ENCODE measurements at regions not wholly inside any gene's neighbourhood (a gene's known extent, or its start where the extent isn't known, plus 50 kb on each side); places are given as distances from the start of the nearest gene placed in this dataset.

GRCh38 chr14:51333901-51334521 lies 94.0 kb downstream of the TMX1 start:
- TF ChIP-seq SPI1 (IDR thresholded peaks at IDR 0.05; ENCODE audit: borderline replicate concordance, low read depth) = no peak
- no peak for TF ChIP-seq POLR2AphosphoS5 (IDR thresholded peaks at IDR 0.05; ENCODE audit: low read depth)
- TF ChIP-seq CTCF (IDR thresholded peaks at IDR 0.05; ENCODE audit: insufficient read depth, low read length) = no peak
- no peak for TF ChIP-seq GABPA (IDR thresholded peaks at IDR 0.05; ENCODE audit: low read depth)
- TF ChIP-seq, protein P1, sequence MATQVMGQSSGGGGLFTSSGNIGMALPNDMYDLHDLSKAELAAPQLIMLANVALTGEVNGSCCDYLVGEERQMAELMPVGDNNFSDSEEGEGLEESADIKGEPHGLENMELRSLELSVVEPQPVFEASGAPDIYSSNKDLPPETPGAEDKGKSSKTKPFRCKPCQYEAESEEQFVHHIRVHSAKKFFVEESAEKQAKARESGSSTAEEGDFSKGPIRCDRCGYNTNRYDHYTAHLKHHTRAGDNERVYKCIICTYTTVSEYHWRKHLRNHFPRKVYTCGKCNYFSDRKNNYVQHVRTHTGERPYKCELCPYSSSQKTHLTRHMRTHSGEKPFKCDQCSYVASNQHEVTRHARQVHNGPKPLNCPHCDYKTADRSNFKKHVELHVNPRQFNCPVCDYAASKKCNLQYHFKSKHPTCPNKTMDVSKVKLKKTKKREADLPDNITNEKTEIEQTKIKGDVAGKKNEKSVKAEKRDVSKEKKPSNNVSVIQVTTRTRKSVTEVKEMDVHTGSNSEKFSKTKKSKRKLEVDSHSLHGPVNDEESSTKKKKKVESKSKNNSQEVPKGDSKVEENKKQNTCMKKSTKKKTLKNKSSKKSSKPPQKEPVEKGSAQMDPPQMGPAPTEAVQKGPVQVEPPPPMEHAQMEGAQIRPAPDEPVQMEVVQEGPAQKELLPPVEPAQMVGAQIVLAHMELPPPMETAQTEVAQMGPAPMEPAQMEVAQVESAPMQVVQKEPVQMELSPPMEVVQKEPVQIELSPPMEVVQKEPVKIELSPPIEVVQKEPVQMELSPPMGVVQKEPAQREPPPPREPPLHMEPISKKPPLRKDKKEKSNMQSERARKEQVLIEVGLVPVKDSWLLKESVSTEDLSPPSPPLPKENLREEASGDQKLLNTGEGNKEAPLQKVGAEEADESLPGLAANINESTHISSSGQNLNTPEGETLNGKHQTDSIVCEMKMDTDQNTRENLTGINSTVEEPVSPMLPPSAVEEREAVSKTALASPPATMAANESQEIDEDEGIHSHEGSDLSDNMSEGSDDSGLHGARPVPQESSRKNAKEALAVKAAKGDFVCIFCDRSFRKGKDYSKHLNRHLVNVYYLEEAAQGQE (IDR thresholded peaks at IDR 0.05; ENCODE audit: insufficient replicate concordance, low read depth) = no peak
- no peaks in the 10 kb centered on the region for H3K27me3 ChIP-seq (ENCODE audit: insufficient read depth, poor library complexity, severe bottlenecking)
- no peak for DNase-seq (ENCODE audit: low read depth in 1 of 2, low spot score in 1 of 2)
- no peak overlapping the region for H3K4me3 ChIP-seq (replicated peaks; ENCODE audit: insufficient read depth, low read length)
- H3K27ac ChIP-seq (replicated peaks) = no peak overlapping the region

DNA sequence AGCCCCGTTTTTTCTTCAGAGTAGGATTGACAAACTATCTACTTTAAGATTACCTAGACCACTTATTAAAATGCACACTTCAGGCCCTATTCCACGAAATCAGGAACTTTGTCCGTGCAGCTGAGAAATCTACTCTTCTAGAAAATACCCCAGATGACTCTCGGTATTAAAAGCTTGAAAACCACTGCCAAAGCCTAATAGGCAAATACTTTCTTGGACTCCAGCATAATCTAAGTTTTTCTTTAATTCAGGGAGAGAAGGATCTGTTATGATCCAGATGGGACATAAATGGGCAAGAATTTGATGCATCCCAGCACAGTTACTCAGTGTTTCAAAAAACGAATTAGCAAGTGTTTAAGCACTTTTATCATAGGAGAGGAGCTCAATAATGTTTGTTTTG lies 94.5 kb downstream of the TMX1 start:
- H3K4me3 ChIP-seq (replicated peaks; ENCODE audit: insufficient read depth, low read length) = no peak overlapping the region
- H3K27me3 ChIP-seq (ENCODE audit: insufficient read depth, poor library complexity, severe bottlenecking) = no peaks in the 10 kb centered on the region
- no peak for DNase-seq (ENCODE audit: low read depth in 1 of 2, low spot score in 1 of 2)
- no peak for TF ChIP-seq CTCF (IDR thresholded peaks at IDR 0.05; ENCODE audit: insufficient read depth, low read length)
- no peak for TF ChIP-seq POLR2AphosphoS5 (IDR thresholded peaks at IDR 0.05; ENCODE audit: low read depth)
- TF ChIP-seq GABPA (IDR thresholded peaks at IDR 0.05; ENCODE audit: low read depth) = no peak
- TF ChIP-seq, protein P1 (IDR thresholded peaks at IDR 0.05; ENCODE audit: insufficient replicate concordance, low read depth) = no peak
- TF ChIP-seq SPI1 (IDR thresholded peaks at IDR 0.05; ENCODE audit: borderline replicate concordance, low read depth) = no peak
- no peak overlapping the region for H3K27ac ChIP-seq (replicated peaks)

- no peaks in the 10 kb centered on the region for H3K27me3 ChIP-seq (ENCODE audit: insufficient read depth, poor library complexity, severe bottlenecking)
- TF ChIP-seq, protein P1 (IDR thresholded peaks at IDR 0.05; ENCODE audit: insufficient replicate concordance, low read depth) = no peak
- no peak for TF ChIP-seq POLR2AphosphoS5 (IDR thresholded peaks at IDR 0.05; ENCODE audit: low read depth)
- TF ChIP-seq GABPA (IDR thresholded peaks at IDR 0.05; ENCODE audit: low read depth) = no peak
- TF ChIP-seq CTCF (IDR thresholded peaks at IDR 0.05; ENCODE audit: insufficient read depth, low read length) = no peak
- no peak for DNase-seq (ENCODE audit: low read depth in 1 of 2, low spot score in 1 of 2)
- H3K4me3 ChIP-seq (replicated peaks; ENCODE audit: insufficient read depth, low read length) = no peak overlapping the region
- no peak overlapping the region for H3K27ac ChIP-seq (replicated peaks)
These were observed 95.5 kb downstream of the TMX1 start for GRCh38 chr14:51335531-51335930.
